ENCODE measurements at regions not wholly inside any gene's neighbourhood (a gene's known extent, or its start where the extent isn't known, plus 50 kb on each side); places are given as distances from the start of the nearest gene placed in this dataset.

DNA sequence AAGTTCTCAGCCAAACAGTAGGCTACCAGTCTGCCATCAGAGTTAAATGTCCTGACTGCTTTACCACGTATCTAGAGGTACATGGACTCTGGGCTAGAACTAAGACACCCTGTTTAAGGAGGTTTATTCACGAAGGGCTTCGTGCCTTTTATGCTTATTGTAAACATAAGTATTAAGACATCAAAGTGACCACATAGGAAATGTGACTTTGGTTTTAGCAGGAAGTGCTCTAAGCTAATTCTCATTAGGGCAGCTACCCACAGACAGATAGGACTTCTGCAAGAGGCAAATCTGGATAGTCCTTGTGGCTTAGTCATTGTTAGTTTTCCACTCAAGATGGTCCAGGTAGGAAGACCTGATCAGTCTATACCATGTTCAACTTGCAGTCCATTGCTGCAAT, 233.3 kb upstream of the MGAT5 start:
- TF ChIP-seq, protein P1, sequence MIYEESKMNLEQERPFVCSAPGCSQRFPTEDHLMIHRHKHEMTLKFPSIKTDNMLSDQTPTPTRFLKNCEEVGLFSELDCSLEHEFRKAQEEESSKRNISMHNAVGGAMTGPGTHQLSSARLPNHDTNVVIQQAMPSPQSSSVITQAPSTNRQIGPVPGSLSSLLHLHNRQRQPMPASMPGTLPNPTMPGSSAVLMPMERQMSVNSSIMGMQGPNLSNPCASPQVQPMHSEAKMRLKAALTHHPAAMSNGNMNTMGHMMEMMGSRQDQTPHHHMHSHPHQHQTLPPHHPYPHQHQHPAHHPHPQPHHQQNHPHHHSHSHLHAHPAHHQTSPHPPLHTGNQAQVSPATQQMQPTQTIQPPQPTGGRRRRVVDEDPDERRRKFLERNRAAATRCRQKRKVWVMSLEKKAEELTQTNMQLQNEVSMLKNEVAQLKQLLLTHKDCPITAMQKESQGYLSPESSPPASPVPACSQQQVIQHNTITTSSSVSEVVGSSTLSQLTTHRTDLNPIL (CRISPR knock-in tag; IDR thresholded peaks at IDR 0.05; ENCODE audit: low read depth) = no peak
- TF ChIP-seq BACH2 (CRISPR knock-in tag; IDR thresholded peaks at IDR 0.05; ENCODE audit: borderline replicate concordance) (no peak), OSR1 (CRISPR knock-in tag; IDR thresholded peaks at IDR 0.05) (no peak), TCF4 (CRISPR knock-in tag; IDR thresholded peaks at IDR 0.05; ENCODE audit: borderline replicate concordance) (no peak), ESRRG (CRISPR knock-in tag; IDR thresholded peaks at IDR 0.05) (no peak), ZFP3 (CRISPR knock-in tag; IDR thresholded peaks at IDR 0.05) (no peak)
- TF ChIP-seq, protein P2, sequence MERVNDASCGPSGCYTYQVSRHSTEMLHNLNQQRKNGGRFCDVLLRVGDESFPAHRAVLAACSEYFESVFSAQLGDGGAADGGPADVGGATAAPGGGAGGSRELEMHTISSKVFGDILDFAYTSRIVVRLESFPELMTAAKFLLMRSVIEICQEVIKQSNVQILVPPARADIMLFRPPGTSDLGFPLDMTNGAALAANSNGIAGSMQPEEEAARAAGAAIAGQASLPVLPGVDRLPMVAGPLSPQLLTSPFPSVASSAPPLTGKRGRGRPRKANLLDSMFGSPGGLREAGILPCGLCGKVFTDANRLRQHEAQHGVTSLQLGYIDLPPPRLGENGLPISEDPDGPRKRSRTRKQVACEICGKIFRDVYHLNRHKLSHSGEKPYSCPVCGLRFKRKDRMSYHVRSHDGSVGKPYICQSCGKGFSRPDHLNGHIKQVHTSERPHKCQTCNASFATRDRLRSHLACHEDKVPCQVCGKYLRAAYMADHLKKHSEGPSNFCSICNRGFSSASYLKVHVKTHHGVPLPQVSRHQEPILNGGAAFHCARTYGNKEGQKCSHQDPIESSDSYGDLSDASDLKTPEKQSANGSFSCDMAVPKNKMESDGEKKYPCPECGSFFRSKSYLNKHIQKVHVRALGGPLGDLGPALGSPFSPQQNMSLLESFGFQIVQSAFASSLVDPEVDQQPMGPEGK (CRISPR knock-in tag; IDR thresholded peaks at IDR 0.05; ENCODE audit: borderline replicate concordance) = no peak
- TF ChIP-seq, protein P3, sequence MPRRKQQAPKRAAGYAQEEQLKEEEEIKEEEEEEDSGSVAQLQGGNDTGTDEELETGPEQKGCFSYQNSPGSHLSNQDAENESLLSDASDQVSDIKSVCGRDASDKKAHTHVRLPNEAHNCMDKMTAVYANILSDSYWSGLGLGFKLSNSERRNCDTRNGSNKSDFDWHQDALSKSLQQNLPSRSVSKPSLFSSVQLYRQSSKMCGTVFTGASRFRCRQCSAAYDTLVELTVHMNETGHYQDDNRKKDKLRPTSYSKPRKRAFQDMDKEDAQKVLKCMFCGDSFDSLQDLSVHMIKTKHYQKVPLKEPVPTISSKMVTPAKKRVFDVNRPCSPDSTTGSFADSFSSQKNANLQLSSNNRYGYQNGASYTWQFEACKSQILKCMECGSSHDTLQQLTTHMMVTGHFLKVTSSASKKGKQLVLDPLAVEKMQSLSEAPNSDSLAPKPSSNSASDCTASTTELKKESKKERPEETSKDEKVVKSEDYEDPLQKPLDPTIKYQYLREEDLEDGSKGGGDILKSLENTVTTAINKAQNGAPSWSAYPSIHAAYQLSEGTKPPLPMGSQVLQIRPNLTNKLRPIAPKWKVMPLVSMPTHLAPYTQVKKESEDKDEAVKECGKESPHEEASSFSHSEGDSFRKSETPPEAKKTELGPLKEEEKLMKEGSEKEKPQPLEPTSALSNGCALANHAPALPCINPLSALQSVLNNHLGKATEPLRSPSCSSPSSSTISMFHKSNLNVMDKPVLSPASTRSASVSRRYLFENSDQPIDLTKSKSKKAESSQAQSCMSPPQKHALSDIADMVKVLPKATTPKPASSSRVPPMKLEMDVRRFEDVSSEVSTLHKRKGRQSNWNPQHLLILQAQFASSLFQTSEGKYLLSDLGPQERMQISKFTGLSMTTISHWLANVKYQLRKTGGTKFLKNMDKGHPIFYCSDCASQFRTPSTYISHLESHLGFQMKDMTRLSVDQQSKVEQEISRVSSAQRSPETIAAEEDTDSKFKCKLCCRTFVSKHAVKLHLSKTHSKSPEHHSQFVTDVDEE (CRISPR knock-in tag; IDR thresholded peaks at IDR 0.05) = no peak
- ATAC-seq = no peak

DNA sequence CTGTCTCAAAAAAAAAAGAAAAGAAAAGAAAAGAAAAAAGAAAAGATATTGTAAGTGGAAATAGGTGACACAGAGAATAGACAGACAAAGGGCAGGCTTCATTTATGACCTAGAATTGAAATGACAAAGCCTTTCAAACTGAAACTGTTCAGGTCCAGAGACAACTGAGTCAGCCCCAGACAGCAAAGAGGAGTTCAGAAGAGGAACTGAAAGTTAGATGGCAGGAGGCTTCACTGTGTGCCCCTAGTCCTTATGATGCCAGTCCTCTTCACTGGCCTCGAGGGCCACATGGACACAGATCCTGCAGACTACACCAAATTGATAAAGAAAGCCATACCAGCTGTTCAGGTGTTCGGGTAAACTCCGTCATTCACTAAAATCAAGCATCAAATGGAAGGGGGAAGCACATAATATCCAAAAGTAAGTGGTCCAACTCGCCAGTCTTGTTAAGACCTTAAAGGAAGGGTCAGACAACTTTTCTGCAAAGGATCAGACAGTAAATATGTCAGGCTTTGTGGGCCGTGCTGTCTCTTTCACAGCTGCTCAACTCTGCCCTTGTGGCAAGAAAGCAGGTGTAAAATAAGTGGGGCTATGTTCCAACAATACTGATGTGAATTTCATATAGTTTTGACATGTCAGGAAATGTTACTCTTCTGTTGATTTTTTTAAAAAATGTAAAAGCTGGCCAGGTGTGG, 231.9 kb upstream of the MGAT5 start:
- TF ChIP-seq, protein P4, sequence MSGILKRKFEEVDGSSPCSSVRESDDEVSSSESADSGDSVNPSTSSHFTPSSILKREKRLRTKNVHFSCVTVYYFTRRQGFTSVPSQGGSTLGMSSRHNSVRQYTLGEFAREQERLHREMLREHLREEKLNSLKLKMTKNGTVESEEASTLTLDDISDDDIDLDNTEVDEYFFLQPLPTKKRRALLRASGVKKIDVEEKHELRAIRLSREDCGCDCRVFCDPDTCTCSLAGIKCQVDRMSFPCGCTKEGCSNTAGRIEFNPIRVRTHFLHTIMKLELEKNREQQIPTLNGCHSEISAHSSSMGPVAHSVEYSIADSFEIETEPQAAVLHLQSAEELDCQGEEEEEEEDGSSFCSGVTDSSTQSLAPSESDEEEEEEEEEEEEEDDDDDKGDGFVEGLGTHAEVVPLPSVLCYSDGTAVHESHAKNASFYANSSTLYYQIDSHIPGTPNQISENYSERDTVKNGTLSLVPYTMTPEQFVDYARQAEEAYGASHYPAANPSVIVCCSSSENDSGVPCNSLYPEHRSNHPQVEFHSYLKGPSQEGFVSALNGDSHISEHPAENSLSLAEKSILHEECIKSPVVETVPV (CRISPR knock-in tag; IDR thresholded peaks at IDR 0.05) = no peak
- no peak for TF ChIP-seq ZNF565 (CRISPR knock-in tag; conservative IDR thresholded peaks at IDR 0.05; ENCODE audit: low read depth)
- TF ChIP-seq TCF4 (CRISPR knock-in tag; IDR thresholded peaks at IDR 0.05; ENCODE audit: borderline replicate concordance) = no peak
- no peak for TF ChIP-seq TOX (CRISPR knock-in tag; IDR thresholded peaks at IDR 0.05; ENCODE audit: borderline replicate concordance)
- TF ChIP-seq GLIS3 (CRISPR knock-in tag; IDR thresholded peaks at IDR 0.05) = no peak
- no peak for ATAC-seq

DNA sequence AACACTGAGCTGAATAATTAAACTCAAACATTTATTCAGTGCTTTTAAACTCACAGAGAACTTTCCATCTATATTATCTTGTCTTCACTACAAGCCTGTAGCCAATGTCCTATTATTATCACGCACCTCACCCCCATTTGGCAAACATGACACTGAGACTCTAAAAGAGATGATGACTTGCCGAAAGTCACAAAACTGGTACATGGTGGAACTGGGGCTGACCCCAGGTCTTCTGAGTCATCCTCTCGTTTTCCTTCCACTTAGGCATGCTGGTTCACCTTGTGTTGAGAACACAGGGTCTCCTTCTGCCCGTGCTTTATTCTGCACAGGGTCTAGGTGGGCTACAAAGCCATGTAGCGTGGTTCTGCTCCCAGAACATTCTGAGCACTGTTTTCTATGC, 230.0 kb upstream of the MGAT5 start:
- ATAC-seq = no peak
- TF ChIP-seq CSDC2 (CRISPR knock-in tag; IDR thresholded peaks at IDR 0.05) (no peak), OSR1 (CRISPR knock-in tag; IDR thresholded peaks at IDR 0.05) (no peak), ZNF70 (CRISPR knock-in tag; IDR thresholded peaks at IDR 0.05) (no peak), ZFP30 (CRISPR knock-in tag; IDR thresholded peaks at IDR 0.05) (no peak), ZC3H10 (CRISPR knock-in tag; IDR thresholded peaks at IDR 0.05) (no peak), ZNF565 (CRISPR knock-in tag; conservative IDR thresholded peaks at IDR 0.05; ENCODE audit: low read depth) (no peak), ISL1 (CRISPR knock-in tag; IDR thresholded peaks at IDR 0.05) (no peak), PPARA (CRISPR knock-in tag; IDR thresholded peaks at IDR 0.05; ENCODE audit: borderline replicate concordance) (no peak), ZNF8 (CRISPR knock-in tag; IDR thresholded peaks at IDR 0.05) (no peak), SNAI2 (CRISPR knock-in tag; IDR thresholded peaks at IDR 0.05) (no peak), ESRRG (CRISPR knock-in tag; IDR thresholded peaks at IDR 0.05) (no peak), ARNTL (CRISPR knock-in tag; IDR thresholded peaks at IDR 0.05; ENCODE audit: borderline replicate concordance, low read depth) (no peak), RARB (CRISPR knock-in tag; IDR thresholded peaks at IDR 0.05) (no peak)
- TF ChIP-seq, protein P5, sequence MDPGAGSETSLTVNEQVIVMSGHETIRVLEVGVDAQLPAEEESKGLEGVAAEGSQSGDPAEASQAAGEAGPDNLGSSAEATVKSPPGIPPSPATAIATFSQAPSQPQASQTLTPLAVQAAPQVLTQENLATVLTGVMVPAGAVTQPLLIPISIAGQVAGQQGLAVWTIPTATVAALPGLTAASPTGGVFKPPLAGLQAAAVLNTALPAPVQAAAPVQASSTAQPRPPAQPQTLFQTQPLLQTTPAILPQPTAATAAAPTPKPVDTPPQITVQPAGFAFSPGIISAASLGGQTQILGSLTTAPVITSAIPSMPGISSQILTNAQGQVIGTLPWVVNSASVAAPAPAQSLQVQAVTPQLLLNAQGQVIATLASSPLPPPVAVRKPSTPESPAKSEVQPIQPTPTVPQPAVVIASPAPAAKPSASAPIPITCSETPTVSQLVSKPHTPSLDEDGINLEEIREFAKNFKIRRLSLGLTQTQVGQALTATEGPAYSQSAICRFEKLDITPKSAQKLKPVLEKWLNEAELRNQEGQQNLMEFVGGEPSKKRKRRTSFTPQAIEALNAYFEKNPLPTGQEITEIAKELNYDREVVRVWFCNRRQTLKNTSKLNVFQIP (CRISPR knock-in tag; IDR thresholded peaks at IDR 0.05; ENCODE audit: borderline replicate concordance, low read depth) = no peak
- TF ChIP-seq, protein P4 (CRISPR knock-in tag; IDR thresholded peaks at IDR 0.05) = no peak
- TF ChIP-seq, protein P1 (CRISPR knock-in tag; IDR thresholded peaks at IDR 0.05; ENCODE audit: low read depth) = no peak
- TF ChIP-seq, protein P3 (CRISPR knock-in tag; IDR thresholded peaks at IDR 0.05) = no peak

Measured in SK-N-SH treated with all-trans-retinoic acid at 6 μM for 48 hours (cell line).